ENCODE measurements at regions not wholly inside any gene's neighbourhood (a gene's known extent, or its start where the extent isn't known, plus 50 kb on each side); places are given as distances from the start of the nearest gene placed in this dataset.

GRCh38 chr4:144489831-144490230 is 156.1 kb upstream of the HHIP start:
- TF ChIP-seq POLR2A (IDR thresholded peaks at IDR 0.05; ENCODE audit: low read depth, low read length) (no peak), POLR2AphosphoS5 (IDR thresholded peaks at IDR 0.05; ENCODE audit: low read depth, low read length) (no peak)
